ENCODE measurements at regions not wholly inside any gene's neighbourhood (a gene's known extent, or its start where the extent isn't known, plus 50 kb on each side); places are given as distances from the start of the nearest gene placed in this dataset.
"Not testable (repeated sequence)": the region's sequence is repeated elsewhere in the genome, so short reads cannot be mapped to it uniquely, and the experiment has no call there.

GRCh38 chr5:13335026-13335425 lies 609.5 kb downstream of the DNAH5 start:
- POLR2A ChIA-PET; H3K4me3 ChIP-seq (ENCODE audit: control insufficient read depth in 1 of 7, extremely low read depth in 1 of 7, insufficient read depth in 4 of 7, low read depth in 2 of 7, low read length in 6 of 7); H3K36me3 ChIP-seq (ENCODE audit: control insufficient read depth in 4 of 4, insufficient read depth in 4 of 4, low read length in 3 of 4); DNase-seq; H3K27me3 ChIP-seq (replicated peaks in 2 of 5; ENCODE audit: control insufficient read depth in 4 of 5, insufficient read depth in 5 of 5, low read length in 4 of 5); CTCF ChIA-PET; H3K27ac ChIP-seq (ENCODE audit: insufficient read depth in 1 of 2, low read depth in 1 of 2, low read length in 2 of 2, poor library complexity in 1 of 2, severe bottlenecking in 2 of 2); H3K9me3 ChIP-seq (ENCODE audit: control extremely low read depth in 1 of 5, control insufficient read depth in 4 of 5, insufficient read depth in 2 of 5, low read depth in 1 of 5, low read length in 4 of 5); H3K4me1 ChIP-seq (ENCODE audit: control extremely low read depth in 1 of 4, control insufficient read depth in 4 of 4, insufficient read depth in 4 of 4, low read length in 3 of 4): not testable (repeated sequence)
- 83% methylated on average over 1 of the region's 4 CpGs for WGBS (ENCODE audit: insufficient coverage)

GRCh38 chr5:13331585-13331984 lies 612.9 kb downstream of the DNAH5 start:
- Histone ChIP-seq H3K4me1 (ENCODE audit: control extremely low read depth in 1 of 4, control insufficient read depth in 4 of 4, insufficient read depth in 4 of 4, low read length in 3 of 4) (no peaks in the 10 kb centered on the region), H3K36me3 (ENCODE audit: control insufficient read depth in 4 of 4, insufficient read depth in 4 of 4, low read length in 3 of 4) (no peaks in the 10 kb centered on the region), H3K9me3 (ENCODE audit: control extremely low read depth in 1 of 5, control insufficient read depth in 4 of 5, insufficient read depth in 2 of 5, low read depth in 1 of 5, low read length in 4 of 5) (no peaks in the 10 kb centered on the region), H3K4me3 (ENCODE audit: control insufficient read depth in 1 of 7, extremely low read depth in 1 of 7, insufficient read depth in 4 of 7, low read depth in 2 of 7, low read length in 6 of 7) (no peak overlapping the region), H3K27ac (ENCODE audit: insufficient read depth in 1 of 2, low read depth in 1 of 2, low read length in 2 of 2, poor library complexity in 1 of 2, severe bottlenecking in 2 of 2) (no peak overlapping the region), H3K27me3 (replicated peaks in 2 of 5; ENCODE audit: control insufficient read depth in 4 of 5, insufficient read depth in 5 of 5, low read length in 4 of 5) (no peaks in the 10 kb centered on the region)
- WGBS (ENCODE audit: insufficient coverage), result 82% methylated on average over 6 of the region's 6 CpGs
- no peak for DNase-seq
- POLR2A ChIA-PET, result no interaction called here
- CTCF ChIA-PET, result no interaction called here

DNA sequence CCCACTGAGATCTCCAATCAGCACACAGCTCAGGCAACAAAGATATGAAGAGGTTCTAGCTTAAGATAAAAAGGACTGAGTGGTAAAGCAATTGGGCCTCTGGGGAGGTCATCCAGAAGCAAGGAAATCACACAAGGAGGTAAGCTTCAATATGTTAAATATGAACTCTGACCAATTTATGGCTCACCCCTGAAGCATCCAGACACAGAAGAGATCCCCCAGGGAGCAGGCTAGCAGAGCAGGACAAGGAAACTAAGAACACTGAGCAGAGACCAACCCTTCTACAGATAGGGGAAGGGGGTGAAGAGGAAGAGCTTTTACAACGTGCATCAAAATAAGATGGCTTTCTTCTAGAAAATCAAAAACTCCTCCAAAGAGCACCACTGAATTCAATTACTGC lies 616.2 kb downstream of the DNAH5 start:
- no CpG with 5 or more reads among the region's 1 CpG for WGBS (ENCODE audit: insufficient coverage)
- H3K27ac ChIP-seq (ENCODE audit: insufficient read depth in 1 of 2, low read depth in 1 of 2, low read length in 2 of 2, poor library complexity in 1 of 2, severe bottlenecking in 2 of 2), result no peak overlapping the region
- H3K4me1 ChIP-seq (ENCODE audit: control extremely low read depth in 1 of 4, control insufficient read depth in 4 of 4, insufficient read depth in 4 of 4, low read length in 3 of 4), result no peaks in the 10 kb centered on the region
- no peaks in the 10 kb centered on the region for H3K36me3 ChIP-seq (ENCODE audit: control insufficient read depth in 4 of 4, insufficient read depth in 4 of 4, low read length in 3 of 4)
- no peaks in the 10 kb centered on the region for H3K9me3 ChIP-seq (ENCODE audit: control extremely low read depth in 1 of 5, control insufficient read depth in 4 of 5, insufficient read depth in 2 of 5, low read depth in 1 of 5, low read length in 4 of 5)
- CTCF ChIA-PET, result interaction anchor here (0.9 to 1.0 kb wide), 2 partner anchors 18 to 485 kb away, joined by 3 read pairs; no protein-coding TSS in a partner anchor
- H3K4me3 ChIP-seq (ENCODE audit: control insufficient read depth in 1 of 7, extremely low read depth in 1 of 7, insufficient read depth in 4 of 7, low read depth in 2 of 7, low read length in 6 of 7), result no peak overlapping the region
- DNase-seq, result no peak
- H3K27me3 ChIP-seq (replicated peaks in 2 of 5; ENCODE audit: control insufficient read depth in 4 of 5, insufficient read depth in 5 of 5, low read length in 4 of 5), result no peaks in the 10 kb centered on the region
- POLR2A ChIA-PET, result no interaction called here

GRCh38 chr5:13325765-13326164 lies 618.7 kb downstream of the DNAH5 start:
- H3K27me3 ChIP-seq (replicated peaks in 2 of 5; ENCODE audit: control insufficient read depth in 4 of 5, insufficient read depth in 5 of 5, low read length in 4 of 5), result no peaks in the 10 kb centered on the region
- peaks cover 0 to 1% (median 0%) of the 10 kb centered on the region in 5 experiments for H3K9me3 ChIP-seq (ENCODE audit: control extremely low read depth in 1 of 5, control insufficient read depth in 4 of 5, insufficient read depth in 2 of 5, low read depth in 1 of 5, low read length in 4 of 5)
- no CpG with 5 or more reads among the region's 1 CpG for WGBS (ENCODE audit: insufficient coverage)
- no peak for DNase-seq
- ChIA-PET CTCF (no interaction called here), POLR2A (no interaction called here)
- H3K4me3 ChIP-seq (ENCODE audit: control insufficient read depth in 1 of 7, extremely low read depth in 1 of 7, insufficient read depth in 4 of 7, low read depth in 2 of 7, low read length in 6 of 7), result no peak overlapping the region
- H3K4me1 ChIP-seq (ENCODE audit: control extremely low read depth in 1 of 4, control insufficient read depth in 4 of 4, insufficient read depth in 4 of 4, low read length in 3 of 4), result no peaks in the 10 kb centered on the region
- no peaks in the 10 kb centered on the region for H3K36me3 ChIP-seq (ENCODE audit: control insufficient read depth in 4 of 4, insufficient read depth in 4 of 4, low read length in 3 of 4)
- H3K27ac ChIP-seq (ENCODE audit: insufficient read depth in 1 of 2, low read depth in 1 of 2, low read length in 2 of 2, poor library complexity in 1 of 2, severe bottlenecking in 2 of 2), result no peak overlapping the region

DNA sequence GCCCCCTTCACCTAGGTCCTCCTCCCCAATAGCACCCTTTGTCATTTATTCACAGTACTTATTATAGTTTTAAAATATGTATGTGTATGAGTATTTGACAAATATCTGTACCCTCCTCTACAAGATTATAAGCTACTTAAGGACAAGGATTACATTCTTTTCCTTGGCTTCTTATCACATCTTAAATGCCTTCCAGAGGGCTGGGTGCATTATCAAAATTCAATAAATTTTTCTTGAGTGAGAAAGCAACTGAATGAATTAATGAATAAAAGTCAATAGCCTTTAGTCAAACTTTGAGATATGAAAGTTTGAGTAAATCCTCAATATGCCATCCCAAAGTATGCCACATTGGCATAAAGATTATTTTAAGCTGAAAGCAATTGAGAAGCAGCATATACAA lies 621.7 kb downstream of the DNAH5 start:
- H3K27me3 ChIP-seq (replicated peaks in 2 of 5; ENCODE audit: control insufficient read depth in 4 of 5, insufficient read depth in 5 of 5, low read length in 4 of 5), result no peaks in the 10 kb centered on the region
- no peak overlapping the region for H3K27ac ChIP-seq (ENCODE audit: insufficient read depth in 1 of 2, low read depth in 1 of 2, low read length in 2 of 2, poor library complexity in 1 of 2, severe bottlenecking in 2 of 2)
- ChIA-PET CTCF (no interaction called here), POLR2A (no interaction called here)
- no peaks in the 10 kb centered on the region for H3K4me1 ChIP-seq (ENCODE audit: control extremely low read depth in 1 of 4, control insufficient read depth in 4 of 4, insufficient read depth in 4 of 4, low read length in 3 of 4)
- peaks cover 0 to 4% (median 0%) of the 10 kb centered on the region in 5 experiments for H3K9me3 ChIP-seq (ENCODE audit: control extremely low read depth in 1 of 5, control insufficient read depth in 4 of 5, insufficient read depth in 2 of 5, low read depth in 1 of 5, low read length in 4 of 5)
- no peak for DNase-seq
- no peaks in the 10 kb centered on the region for H3K36me3 ChIP-seq (ENCODE audit: control insufficient read depth in 4 of 4, insufficient read depth in 4 of 4, low read length in 3 of 4)
- no peak overlapping the region for H3K4me3 ChIP-seq (ENCODE audit: control insufficient read depth in 1 of 7, extremely low read depth in 1 of 7, insufficient read depth in 4 of 7, low read depth in 2 of 7, low read length in 6 of 7)

DNA sequence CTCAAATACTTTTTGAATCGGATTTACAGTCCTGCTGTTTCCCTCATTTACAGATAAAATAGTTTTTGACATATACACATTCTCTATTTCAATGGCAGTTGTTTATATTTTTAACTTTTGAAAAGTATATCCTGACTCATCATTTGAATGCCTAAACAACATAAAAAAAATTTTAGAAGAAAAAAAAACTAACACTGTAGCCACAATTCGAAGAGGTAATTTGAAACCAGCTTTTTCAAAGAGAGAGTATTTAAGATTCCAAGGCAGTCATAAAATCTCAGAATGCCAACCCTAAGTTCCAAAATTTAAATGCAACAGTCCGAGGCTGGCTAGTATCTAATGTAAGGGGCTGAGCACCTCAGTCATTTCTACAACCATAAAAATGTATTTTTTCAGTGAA lies 626.8 kb downstream of the DNAH5 start:
- no CpG with 5 or more reads among the region's 3 CpGs for WGBS (ENCODE audit: insufficient coverage)
- H3K9me3 ChIP-seq (ENCODE audit: control extremely low read depth in 1 of 5, control insufficient read depth in 4 of 5, insufficient read depth in 2 of 5, low read depth in 1 of 5, low read length in 4 of 5), result peaks cover 0 to 4% (median 0%) of the 10 kb centered on the region in 5 experiments
- H3K27ac ChIP-seq (ENCODE audit: insufficient read depth in 1 of 2, low read depth in 1 of 2, low read length in 2 of 2, poor library complexity in 1 of 2, severe bottlenecking in 2 of 2), result no peak overlapping the region
- H3K4me1 ChIP-seq (ENCODE audit: control extremely low read depth in 1 of 4, control insufficient read depth in 4 of 4, insufficient read depth in 4 of 4, low read length in 3 of 4), result no peaks in the 10 kb centered on the region
- H3K4me3 ChIP-seq (ENCODE audit: control insufficient read depth in 1 of 7, extremely low read depth in 1 of 7, insufficient read depth in 4 of 7, low read depth in 2 of 7, low read length in 6 of 7), result no peak overlapping the region
- no peaks in the 10 kb centered on the region for H3K36me3 ChIP-seq (ENCODE audit: control insufficient read depth in 4 of 4, insufficient read depth in 4 of 4, low read length in 3 of 4)
- H3K27me3 ChIP-seq (replicated peaks in 2 of 5; ENCODE audit: control insufficient read depth in 4 of 5, insufficient read depth in 5 of 5, low read length in 4 of 5), result no peaks in the 10 kb centered on the region
- POLR2A ChIA-PET, result no interaction called here
- CTCF ChIA-PET, result no interaction called here
- no peak for DNase-seq

DNA sequence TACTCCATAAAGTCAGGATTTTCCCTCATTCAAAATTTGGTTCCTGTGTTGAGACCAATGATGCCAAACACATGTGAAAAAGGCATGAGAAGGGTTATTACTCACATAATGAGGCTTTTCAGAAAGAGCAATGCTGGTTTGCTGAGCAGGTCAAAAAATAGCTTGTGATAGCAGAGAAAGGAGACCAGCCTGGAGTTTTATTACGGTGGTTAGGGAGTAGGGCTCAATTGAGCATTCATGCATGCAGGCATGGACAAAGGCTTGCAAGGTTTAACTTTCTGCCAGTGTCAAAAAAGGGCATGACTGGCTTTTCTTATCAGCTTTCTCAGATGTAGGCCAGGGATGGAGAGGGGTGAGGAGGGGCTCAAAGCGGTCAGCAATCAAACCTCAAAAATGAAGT lies 628.3 kb downstream of the DNAH5 start:
- no peaks in the 10 kb centered on the region for H3K27me3 ChIP-seq (replicated peaks in 2 of 5; ENCODE audit: control insufficient read depth in 4 of 5, insufficient read depth in 5 of 5, low read length in 4 of 5)
- H3K36me3 ChIP-seq (ENCODE audit: control insufficient read depth in 4 of 4, insufficient read depth in 4 of 4, low read length in 3 of 4), result no peaks in the 10 kb centered on the region
- H3K9me3 ChIP-seq (ENCODE audit: control extremely low read depth in 1 of 5, control insufficient read depth in 4 of 5, insufficient read depth in 2 of 5, low read depth in 1 of 5, low read length in 4 of 5), result peaks cover 0 to 4% (median 0%) of the 10 kb centered on the region in 5 experiments
- WGBS (ENCODE audit: insufficient coverage), result 80% methylated on average over 1 of the region's 2 CpGs
- H3K27ac ChIP-seq (ENCODE audit: insufficient read depth in 1 of 2, low read depth in 1 of 2, low read length in 2 of 2, poor library complexity in 1 of 2, severe bottlenecking in 2 of 2), result no peak overlapping the region
- DNase-seq, result no peak
- H3K4me1 ChIP-seq (ENCODE audit: control extremely low read depth in 1 of 4, control insufficient read depth in 4 of 4, insufficient read depth in 4 of 4, low read length in 3 of 4), result no peaks in the 10 kb centered on the region
- H3K4me3 ChIP-seq (ENCODE audit: control insufficient read depth in 1 of 7, extremely low read depth in 1 of 7, insufficient read depth in 4 of 7, low read depth in 2 of 7, low read length in 6 of 7), result no peak overlapping the region
- ChIA-PET CTCF (no interaction called here), POLR2A (no interaction called here)

DNA sequence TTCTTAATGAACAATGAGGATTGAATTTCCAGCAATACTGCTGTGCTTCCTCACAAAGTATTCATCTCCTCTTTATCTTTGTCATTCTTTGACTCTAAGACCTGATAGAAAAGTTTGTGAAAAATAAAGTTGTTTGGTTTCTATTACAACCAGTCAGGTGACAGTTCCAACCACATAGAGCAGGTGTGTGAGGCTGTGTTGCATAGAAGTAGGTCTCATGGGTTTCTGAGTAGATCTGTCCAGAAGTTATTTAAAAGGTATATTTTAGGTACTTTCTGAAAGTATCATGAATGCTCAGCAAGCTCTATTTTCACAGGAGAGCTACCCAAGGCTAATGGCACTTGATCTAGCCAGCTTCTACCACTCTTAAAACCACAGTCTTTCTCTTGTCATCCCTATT lies 637.0 kb downstream of the DNAH5 start:
- no peak for DNase-seq
- Histone ChIP-seq H3K36me3 (ENCODE audit: control insufficient read depth in 4 of 4, insufficient read depth in 4 of 4, low read length in 3 of 4) (no peaks in the 10 kb centered on the region), H3K27ac (ENCODE audit: insufficient read depth in 1 of 2, low read depth in 1 of 2, low read length in 2 of 2, poor library complexity in 1 of 2, severe bottlenecking in 2 of 2) (no peak overlapping the region), H3K27me3 (replicated peaks in 2 of 5; ENCODE audit: control insufficient read depth in 4 of 5, insufficient read depth in 5 of 5, low read length in 4 of 5) (peaks cover 0 to 2% (median 0%) of the 10 kb centered on the region in 5 experiments), H3K9me3 (ENCODE audit: control extremely low read depth in 1 of 5, control insufficient read depth in 4 of 5, insufficient read depth in 2 of 5, low read depth in 1 of 5, low read length in 4 of 5) (no peaks in the 10 kb centered on the region), H3K4me3 (ENCODE audit: control insufficient read depth in 1 of 7, extremely low read depth in 1 of 7, insufficient read depth in 4 of 7, low read depth in 2 of 7, low read length in 6 of 7) (no peak overlapping the region), H3K4me1 (ENCODE audit: control extremely low read depth in 1 of 4, control insufficient read depth in 4 of 4, insufficient read depth in 4 of 4, low read length in 3 of 4) (no peaks in the 10 kb centered on the region)
- CTCF ChIA-PET, result no interaction called here
- POLR2A ChIA-PET, result no interaction called here

All from common myeloid progenitor, CD34-positive (primary cell).